Naive thymus-derived CD4-positive, alpha-beta T cell (primary cell): ENCODE measurements at regions not wholly inside any gene's neighbourhood (a gene's known extent, or its start where the extent isn't known, plus 50 kb on each side); places are given as distances from the start of the nearest gene placed in this dataset.

Source experiments
- ATAC-seq: fragments of 150-1000 bp; cut with Tn5 transposase; 2 replicates; pipeline ENCODE4 v1.10.0; 2021; ENCODE audit warnings: mild to moderate bottlenecking, moderate library complexity
- CTCF ChIA-PET: fragments of 350-600 bp; sonication (Branson Sonifier 250); formaldehyde crosslinking; loops from one replicate; lab custom pipeline; 2021; ENCODE audit warnings: antibody characterized with exemption; lab: Charles Lee
- POLR2A ChIA-PET: fragments of 350-600 bp; sonication (Branson Sonifier 250); formaldehyde crosslinking; loops from one replicate; lab custom pipeline; 2021; ENCODE audit warnings: antibody characterized with exemption, inconsistent platforms; lab: Charles Lee
- DNase-seq, 9 donors: peaks; one replicate each; pipeline versions ENCODE4 v3.0.0 to v3.0.0-alpha.2; 2020 to 2022; ENCODE audit warnings: mixed read lengths in 1 of 9
- H3K27ac ChIP-seq: one replicate; pipeline ENCODE4 v1.7.0; 2013; ENCODE audit warnings: mild to moderate bottlenecking, low read depth, low read length, moderate library complexity
- H3K27me3 ChIP-seq, 2 donors: one replicate each; pipeline ENCODE4 v1.7.0; 2013; ENCODE audit warnings: low read length in 2 of 2, mild to moderate bottlenecking in 2 of 2, moderate library complexity in 2 of 2; ENCODE audit not compliant: control insufficient read depth in 2 of 2, insufficient read depth in 2 of 2
- H3K36me3 ChIP-seq, 3 experiments: 1 replicate in 2 of 3; 2 replicates in 1 of 3; pipeline ENCODE4 v1.7.0; 2013; ENCODE audit warnings: low read length in 3 of 3, mild to moderate bottlenecking in 3 of 3, moderate library complexity in 1 of 3; ENCODE audit not compliant: insufficient read depth in 3 of 3, control insufficient read depth in 2 of 3
- H3K4me1 ChIP-seq, 2 donors: one replicate each; pipeline ENCODE4 v1.7.0; 2013; ENCODE audit warnings: low read length in 2 of 2, mild to moderate bottlenecking in 2 of 2, moderate library complexity in 1 of 2; ENCODE audit not compliant: control insufficient read depth in 2 of 2, insufficient read depth in 2 of 2
- H3K4me3 ChIP-seq: 2 replicates; pipeline ENCODE4 v1.7.0; 2013; ENCODE audit warnings: mild to moderate bottlenecking, low read length
- H3K9me3 ChIP-seq, 3 experiments: 1 replicate in 2 of 3; 2 replicates in 1 of 3; pipeline ENCODE4 v1.7.0; 2013; ENCODE audit warnings: low read length in 3 of 3; ENCODE audit not compliant: control insufficient read depth in 2 of 3
- H3K27ac Mint-ChIP-seq, 9 donors: one replicate each; pipeline ENCODE4 v1.8.0; 2020 to 2022; ENCODE audit warnings: mixed read lengths in 9 of 9, mild to moderate bottlenecking in 8 of 9, moderate library complexity in 5 of 9, inconsistent platforms in 2 of 9
- H3K27me3 Mint-ChIP-seq, 5 donors: one replicate each; pipeline ENCODE4 v1.8.0; 2021 to 2022; ENCODE audit warnings: mixed read lengths in 5 of 5, mild to moderate bottlenecking in 1 of 5
- H3K36me3 Mint-ChIP-seq, 5 donors: one replicate each; pipeline ENCODE4 v1.8.0; 2020 to 2022; ENCODE audit warnings: mixed read lengths in 5 of 5, mild to moderate bottlenecking in 3 of 5, inconsistent platforms in 1 of 5
- H3K4me1 Mint-ChIP-seq, 7 donors: one replicate each; pipeline ENCODE4 v1.8.0; 2020 to 2022; ENCODE audit warnings: mixed read lengths in 7 of 7, mild to moderate bottlenecking in 3 of 7, inconsistent platforms in 1 of 7
- H3K4me3 Mint-ChIP-seq, 10 donors: one replicate each; pipeline ENCODE4 v1.8.0; 2020 to 2022; ENCODE audit warnings: mild to moderate bottlenecking in 10 of 10, mixed read lengths in 10 of 10, moderate library complexity in 6 of 10, inconsistent platforms in 2 of 10
- H3K9me3 Mint-ChIP-seq, 11 donors: one replicate each; pipeline ENCODE4 v1.8.0; 2020 to 2022; ENCODE audit warnings: mixed read lengths in 11 of 11, mild to moderate bottlenecking in 4 of 11, inconsistent platforms in 1 of 11, moderate library complexity in 1 of 11
- intact Hi-C, 2 donors: fragments of 100-400 bp; cut with micrococcal nuclease; formaldehyde crosslinking; loops; one replicate each; pipeline ENCODE4 v1.15.1; 2023

DNA sequence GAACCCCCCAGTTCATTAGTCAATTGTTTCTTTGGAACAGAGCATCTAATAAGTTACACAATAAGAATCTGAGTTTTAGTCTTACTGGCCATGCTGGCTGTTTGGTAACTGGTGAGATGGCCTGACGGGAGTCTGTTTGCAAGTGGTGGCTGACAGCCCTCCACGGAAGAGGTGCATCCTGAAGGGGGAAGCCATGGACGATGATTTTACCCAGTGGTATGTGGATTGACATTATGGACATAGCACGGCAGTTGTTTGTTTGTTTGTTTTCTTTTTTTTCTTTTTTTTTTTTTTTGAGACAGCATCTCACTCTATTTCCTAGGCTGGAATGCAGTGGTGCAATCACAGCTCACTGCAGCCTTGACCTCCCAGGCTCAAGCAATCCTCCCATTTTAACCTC lies 156.0 kb downstream of the RPLP1 start:
- ATAC-seq (no peak), DNase-seq (no peak)
- Histone ChIP-seq H3K4me1 (no peaks in the 10 kb centered on the region), H3K27me3 (no peaks in the 10 kb centered on the region), H3K4me3 (no peak overlapping the region), H3K9me3 (no peaks in the 10 kb centered on the region), H3K27ac (no peak overlapping the region), H3K36me3 (no peaks in the 10 kb centered on the region)
- intact Hi-C loops: no loop called here
- Mint-ChIP-seq H3K27ac (peak overlapping the region in 1 of 9 donors; percentile 38), H3K4me3 (no peak overlapping the region), H3K27me3 (peaks cover 0 to 16% (median 0%) of the 10 kb centered on the region in 5 donors), H3K4me1 (peaks cover 0 to 16% (median 6%) of the 10 kb centered on the region in 7 donors), H3K36me3 (no peaks in the 10 kb centered on the region), H3K9me3 (no peaks in the 10 kb centered on the region)
- POLR2A ChIA-PET: no interaction called here
- CTCF ChIA-PET: no interaction called here

DNA sequence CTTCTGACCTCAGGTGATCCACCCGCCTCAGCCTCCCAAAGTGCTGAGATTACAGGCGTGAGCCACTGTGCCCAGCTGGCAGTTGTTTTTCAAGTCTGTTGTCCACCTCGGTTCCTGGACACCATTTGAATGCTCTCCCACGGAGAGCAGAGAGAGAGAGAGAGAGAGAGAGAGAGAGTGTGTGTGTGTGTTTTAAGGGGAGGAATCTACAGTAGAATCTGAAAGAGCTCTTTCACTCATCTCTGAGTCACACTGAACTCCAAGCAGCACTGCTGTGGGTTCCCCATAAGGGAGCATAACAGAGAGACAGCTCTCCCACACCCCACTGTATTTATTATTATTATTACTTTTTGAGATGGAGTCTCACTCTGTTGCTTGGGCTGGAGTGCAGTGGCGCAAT lies 156.6 kb downstream of the RPLP1 start:
- H3K27ac Mint-ChIP-seq: no peak overlapping the region
- no peak overlapping the region for H3K4me3 Mint-ChIP-seq
- intact Hi-C loops: no loop called here
- peaks cover 0 to 18% (median 0%) of the 10 kb centered on the region in 5 donors for H3K27me3 Mint-ChIP-seq
- H3K36me3 Mint-ChIP-seq: no peaks in the 10 kb centered on the region
- Histone ChIP-seq H3K27ac (no peak overlapping the region), H3K36me3 (no peaks in the 10 kb centered on the region), H3K4me1 (no peaks in the 10 kb centered on the region), H3K4me3 (no peak overlapping the region), H3K27me3 (no peaks in the 10 kb centered on the region), H3K9me3 (no peaks in the 10 kb centered on the region)
- no peaks in the 10 kb centered on the region for H3K9me3 Mint-ChIP-seq
- ChIA-PET CTCF (no interaction called here), POLR2A (no interaction called here)
- peaks cover 0 to 16% (median 6%) of the 10 kb centered on the region in 7 donors for H3K4me1 Mint-ChIP-seq
- peak; percentile 78 for ATAC-seq
- DNase-seq: no peak

DNA sequence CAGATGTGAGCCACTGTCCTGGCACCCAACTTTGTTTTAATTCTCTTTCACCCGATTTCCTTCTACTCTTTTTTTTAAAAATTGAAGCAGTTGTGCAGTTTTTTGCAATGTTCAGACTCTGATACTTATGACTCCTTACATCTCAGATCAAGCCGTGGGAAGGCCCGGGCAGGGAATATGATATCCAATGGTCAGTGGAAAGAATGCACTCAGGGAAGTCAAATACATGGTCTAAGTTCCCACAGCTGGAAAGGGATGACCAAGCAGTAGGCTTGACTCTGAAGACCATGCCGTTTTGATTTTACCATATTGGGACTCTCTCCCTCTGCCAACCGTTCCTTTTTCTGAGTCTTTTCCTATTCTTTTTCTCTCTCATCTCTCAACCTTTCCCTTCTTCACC lies 157.2 kb downstream of the RPLP1 start:
- ATAC-seq: no peak
- H3K36me3 Mint-ChIP-seq: no peaks in the 10 kb centered on the region
- DNase-seq: no peak
- Histone ChIP-seq H3K4me3 (no peak overlapping the region), H3K4me1 (no peaks in the 10 kb centered on the region), H3K36me3 (no peaks in the 10 kb centered on the region), H3K9me3 (no peaks in the 10 kb centered on the region), H3K27ac (no peak overlapping the region), H3K27me3 (no peaks in the 10 kb centered on the region)
- ChIA-PET CTCF (no interaction called here), POLR2A (interaction anchor here (0.5 kb wide), 1 partner anchor 43 kb away, joined by 3 read pairs; no protein-coding TSS in a partner anchor)
- H3K4me1 Mint-ChIP-seq: peaks cover 0 to 16% (median 6%) of the 10 kb centered on the region in 7 donors
- no peak overlapping the region for H3K4me3 Mint-ChIP-seq
- intact Hi-C loops: no loop called here
- H3K27me3 Mint-ChIP-seq: peaks cover 0 to 20% (median 0%) of the 10 kb centered on the region in 5 donors
- no peak overlapping the region for H3K27ac Mint-ChIP-seq
- H3K9me3 Mint-ChIP-seq: no peaks in the 10 kb centered on the region

DNA sequence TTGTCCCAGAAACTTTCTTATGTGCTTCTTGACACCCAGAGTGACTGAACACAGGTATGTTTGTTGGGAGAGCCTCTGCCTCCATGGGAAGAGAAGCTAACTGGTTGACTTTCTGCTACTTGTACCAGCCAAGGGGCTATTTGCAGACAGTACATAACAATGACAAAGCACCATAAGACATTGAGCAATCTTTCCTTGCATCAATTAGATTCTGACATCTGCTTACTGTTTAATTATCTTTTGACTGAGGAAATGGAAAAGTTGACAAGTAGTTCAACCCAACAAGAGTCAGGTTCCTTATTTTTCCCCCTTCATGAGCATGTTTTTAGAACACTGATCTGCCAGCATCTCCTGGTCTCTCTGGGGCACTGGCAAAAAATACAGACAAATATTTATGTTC lies 157.7 kb downstream of the RPLP1 start:
- Mint-ChIP-seq H3K36me3 (no peaks in the 10 kb centered on the region), H3K4me3 (no peak overlapping the region), H3K27ac (no peak overlapping the region), H3K27me3 (peaks cover 0 to 20% (median 0%) of the 10 kb centered on the region in 5 donors), H3K4me1 (peaks cover 0 to 15% (median 6%) of the 10 kb centered on the region in 7 donors), H3K9me3 (no peaks in the 10 kb centered on the region)
- ChIA-PET POLR2A (no interaction called here), CTCF (no interaction called here)
- DNase-seq (no peak), ATAC-seq (peak; percentile 32)
- intact Hi-C loops: no loop called here
- H3K9me3 ChIP-seq: no peaks in the 10 kb centered on the region
- no peaks in the 10 kb centered on the region for H3K4me1 ChIP-seq
- H3K36me3 ChIP-seq: no peaks in the 10 kb centered on the region
- H3K27me3 ChIP-seq: no peaks in the 10 kb centered on the region
- no peak overlapping the region for H3K4me3 ChIP-seq
- no peak overlapping the region for H3K27ac ChIP-seq

DNA sequence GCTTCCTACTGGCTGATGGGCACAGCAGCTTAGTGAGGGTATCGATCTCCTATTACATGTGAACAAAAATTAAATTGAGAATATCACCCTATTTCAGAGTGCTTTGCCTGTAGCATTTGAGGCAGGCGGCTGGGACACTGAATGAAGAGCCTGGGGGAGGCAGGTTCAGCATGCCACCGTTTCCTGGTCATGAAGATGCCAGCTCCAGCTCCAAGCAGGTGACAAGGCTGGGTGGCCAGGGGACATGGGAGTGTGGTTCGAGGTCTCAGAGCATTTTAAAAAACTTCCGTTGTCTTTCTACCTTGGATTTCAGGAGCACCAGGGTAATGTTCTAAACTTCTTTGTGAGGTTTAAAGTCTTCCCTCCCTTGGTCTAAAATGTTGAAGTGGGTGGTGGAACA lies 158.2 kb downstream of the RPLP1 start:
- DNase-seq (no peak), ATAC-seq (no peak)
- Mint-ChIP-seq H3K4me1 (peaks cover 0 to 13% (median 4%) of the 10 kb centered on the region in 7 donors), H3K27me3 (peaks cover 0 to 20% (median 0%) of the 10 kb centered on the region in 5 donors), H3K9me3 (no peaks in the 10 kb centered on the region), H3K27ac (no peak overlapping the region), H3K36me3 (no peaks in the 10 kb centered on the region), H3K4me3 (no peak overlapping the region)
- no peak overlapping the region for H3K4me3 ChIP-seq
- H3K4me1 ChIP-seq: no peaks in the 10 kb centered on the region
- ChIA-PET CTCF (no interaction called here), POLR2A (no interaction called here)
- no peaks in the 10 kb centered on the region for H3K9me3 ChIP-seq
- H3K36me3 ChIP-seq: no peaks in the 10 kb centered on the region
- H3K27ac ChIP-seq: no peak overlapping the region
- H3K27me3 ChIP-seq: no peaks in the 10 kb centered on the region
- intact Hi-C loops: no loop called here

DNA sequence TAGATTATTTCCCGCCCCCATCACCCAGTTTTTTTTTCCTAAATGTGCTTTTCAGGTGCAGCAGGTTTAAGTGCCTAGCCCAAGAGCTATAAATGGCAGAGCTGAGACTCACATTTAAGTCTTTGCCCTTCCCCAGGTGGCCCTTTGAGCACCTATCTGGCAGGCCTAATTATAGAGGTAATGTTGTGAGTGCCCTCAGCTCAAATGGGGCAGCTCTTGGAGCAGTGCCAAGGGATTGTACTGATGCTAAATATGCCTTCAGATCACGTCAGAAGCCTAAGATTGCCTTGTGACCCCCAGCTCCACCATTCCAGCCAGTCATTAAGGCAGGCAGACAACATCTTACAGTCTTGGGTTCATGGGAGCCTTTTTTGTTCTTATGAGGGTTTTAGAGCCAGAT lies 159.5 kb downstream of the RPLP1 start:
- no peak overlapping the region for H3K4me3 ChIP-seq
- H3K27me3 ChIP-seq: no peaks in the 10 kb centered on the region
- H3K27ac ChIP-seq: no peak overlapping the region
- DNase-seq (no peak), ATAC-seq (no peak)
- peaks cover 0 to 20% (median 0%) of the 10 kb centered on the region in 5 donors for H3K27me3 Mint-ChIP-seq
- peaks cover 0 to 2% (median 0%) of the 10 kb centered on the region in 11 donors for H3K9me3 Mint-ChIP-seq
- no peaks in the 10 kb centered on the region for H3K36me3 Mint-ChIP-seq
- H3K27ac Mint-ChIP-seq: no peak overlapping the region
- no peaks in the 10 kb centered on the region for H3K9me3 ChIP-seq
- H3K4me1 ChIP-seq: no peaks in the 10 kb centered on the region
- H3K4me1 Mint-ChIP-seq: peaks cover 0 to 7% (median 0%) of the 10 kb centered on the region in 7 donors
- CTCF ChIA-PET: no interaction called here
- POLR2A ChIA-PET: interaction anchor here (0.6 kb wide), 1 partner anchor 13 kb away, joined by 3 read pairs; no protein-coding TSS in a partner anchor
- H3K36me3 ChIP-seq: no peaks in the 10 kb centered on the region
- intact Hi-C loops: no loop called here
- H3K4me3 Mint-ChIP-seq: no peak overlapping the region

DNA sequence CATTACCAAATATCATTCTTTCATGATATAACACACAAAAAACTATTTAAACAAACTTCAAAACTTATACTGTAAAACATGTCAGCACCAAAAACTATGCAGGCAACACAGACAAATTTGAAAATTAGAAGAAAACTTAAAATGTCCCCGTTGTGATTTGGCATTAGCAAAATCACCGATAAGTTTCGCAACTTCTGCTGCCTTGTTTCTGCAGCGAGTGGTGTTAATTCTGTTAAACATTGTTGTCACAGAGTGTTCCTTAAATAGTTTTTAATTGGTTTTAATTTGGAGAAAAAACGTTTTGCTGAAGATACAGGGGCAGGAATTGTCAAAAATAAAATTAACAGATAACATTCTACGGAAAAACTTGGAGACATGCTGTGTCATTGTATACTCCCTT lies 160.6 kb downstream of the RPLP1 start:
- H3K4me3 Mint-ChIP-seq: no peak overlapping the region
- H3K27me3 Mint-ChIP-seq: peaks cover 0 to 20% (median 0%) of the 10 kb centered on the region in 5 donors
- no peaks in the 10 kb centered on the region for H3K36me3 ChIP-seq
- peaks cover 0 to 3% (median 0%) of the 10 kb centered on the region in 11 donors for H3K9me3 Mint-ChIP-seq
- no peak overlapping the region for H3K4me3 ChIP-seq
- ATAC-seq: no peak
- peaks cover 0 to 6% (median 0%) of the 10 kb centered on the region in 7 donors for H3K4me1 Mint-ChIP-seq
- no peaks in the 10 kb centered on the region for H3K36me3 Mint-ChIP-seq
- no peak overlapping the region for H3K27ac ChIP-seq
- H3K9me3 ChIP-seq: no peaks in the 10 kb centered on the region
- CTCF ChIA-PET: no interaction called here
- H3K4me1 ChIP-seq: no peaks in the 10 kb centered on the region
- no peak for DNase-seq
- no peak overlapping the region for H3K27ac Mint-ChIP-seq
- intact Hi-C loops: no loop called here
- POLR2A ChIA-PET: no interaction called here
- no peaks in the 10 kb centered on the region for H3K27me3 ChIP-seq
